Skeletal muscle cell (primary cell): ENCODE measurements at regions not wholly inside any gene's neighbourhood (a gene's known extent, or its start where the extent isn't known, plus 50 kb on each side); places are given as distances from the start of the nearest gene placed in this dataset.
A peak's percentile ranks its signal among the peaks of the same experiment; 100 is the strongest.
"Not testable (repeated sequence)": the region's sequence is repeated elsewhere in the genome, so short reads cannot be mapped to it uniquely, and the experiment has no call there.

Experiments
- DNase-seq: peaks from one replicate; pipeline ENCODE4 v3.0.0-alpha.2; 2010; ENCODE audit warnings: low read depth
- H3K4me3 ChIP-seq: 2 replicates; pipeline ENCODE4 v1.5.1; 2011; ENCODE audit warnings: low read depth, mild to moderate bottlenecking, control low read depth, low read length, moderate library complexity

DNA sequence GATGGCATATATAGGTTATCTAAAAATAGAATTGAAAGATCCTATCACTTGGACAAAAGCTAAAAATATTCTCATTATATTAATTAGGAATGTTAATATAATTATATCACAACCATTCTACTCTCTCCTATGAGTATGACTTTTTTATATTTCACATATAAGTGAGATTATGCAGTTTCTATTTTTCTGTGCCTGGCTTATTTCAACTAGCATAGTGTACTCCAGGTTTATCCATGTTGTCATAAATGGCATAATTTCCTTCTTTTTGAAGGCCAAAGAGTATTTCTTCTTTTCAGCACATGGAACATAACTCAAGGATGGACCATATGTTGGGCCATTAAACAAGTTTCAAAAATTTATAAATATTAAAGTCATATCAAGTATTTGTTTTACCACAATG lies 421.2 kb upstream of the CTSO start:
- H3K4me3 ChIP-seq = no peak overlapping the region
- DNase-seq = no peak

DNA sequence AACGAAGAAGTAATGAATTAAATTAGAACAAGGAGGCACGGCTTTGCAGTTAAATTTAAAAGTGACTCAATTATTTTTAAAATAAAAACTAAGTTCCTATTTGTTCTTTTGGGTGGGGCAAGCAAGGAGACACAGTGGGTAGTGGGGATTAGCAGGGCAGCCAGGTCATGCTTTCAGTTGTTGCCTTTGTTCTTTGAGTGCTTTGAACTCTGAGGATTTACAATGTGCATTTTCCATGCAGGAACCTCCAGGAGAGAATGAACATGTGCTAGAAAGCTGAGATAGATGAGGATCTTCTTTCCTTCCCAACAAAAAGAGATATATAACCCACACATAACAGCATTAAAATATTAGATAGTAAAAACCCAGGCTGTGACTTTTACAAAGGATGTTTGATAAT lies 420.4 kb upstream of the CTSO start:
- DNase-seq = no peak
- no peak overlapping the region for H3K4me3 ChIP-seq

DNA sequence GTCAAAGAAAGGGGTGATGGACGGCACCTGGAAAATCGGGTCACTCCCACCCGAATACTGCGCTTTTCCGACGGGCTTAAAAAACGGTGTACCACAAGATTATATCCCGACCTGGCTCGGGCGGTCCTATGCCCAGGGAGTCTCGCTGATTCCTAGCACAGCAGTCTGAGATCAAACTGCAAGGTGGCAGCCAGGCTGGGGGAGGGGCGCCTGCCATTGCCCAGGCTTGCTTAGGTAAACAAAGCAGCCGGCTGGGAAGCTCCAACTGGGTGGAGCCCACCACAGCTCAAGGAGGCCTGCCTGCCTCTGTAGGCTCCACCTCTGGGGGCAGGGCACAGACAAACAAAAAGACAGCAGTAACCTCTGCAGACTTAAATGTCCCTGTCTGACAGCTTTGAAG lies 413.8 kb upstream of the CTSO start:
- not testable (repeated sequence) for H3K4me3 ChIP-seq, DNase-seq

DNA sequence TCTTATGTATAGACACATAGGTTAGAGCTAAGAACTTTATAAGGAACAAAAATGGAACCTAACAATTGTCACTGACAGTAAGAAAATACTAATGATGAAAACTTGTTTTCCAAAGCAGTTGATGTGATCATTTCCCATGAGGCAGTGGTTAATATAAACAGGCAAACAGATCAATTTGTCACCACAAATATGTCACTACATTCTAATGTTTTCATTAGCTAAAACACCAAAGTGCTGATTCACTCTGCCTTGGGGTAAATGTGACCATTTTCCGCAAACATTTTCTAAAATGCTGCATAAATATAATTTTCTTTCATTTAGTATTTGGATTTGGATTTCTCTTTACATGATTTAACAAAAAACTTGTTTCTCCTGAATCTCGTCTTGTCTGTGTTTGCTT lies 408.9 kb upstream of the CTSO start:
- peak; percentile 22 for DNase-seq
- no peak overlapping the region for H3K4me3 ChIP-seq

DNA sequence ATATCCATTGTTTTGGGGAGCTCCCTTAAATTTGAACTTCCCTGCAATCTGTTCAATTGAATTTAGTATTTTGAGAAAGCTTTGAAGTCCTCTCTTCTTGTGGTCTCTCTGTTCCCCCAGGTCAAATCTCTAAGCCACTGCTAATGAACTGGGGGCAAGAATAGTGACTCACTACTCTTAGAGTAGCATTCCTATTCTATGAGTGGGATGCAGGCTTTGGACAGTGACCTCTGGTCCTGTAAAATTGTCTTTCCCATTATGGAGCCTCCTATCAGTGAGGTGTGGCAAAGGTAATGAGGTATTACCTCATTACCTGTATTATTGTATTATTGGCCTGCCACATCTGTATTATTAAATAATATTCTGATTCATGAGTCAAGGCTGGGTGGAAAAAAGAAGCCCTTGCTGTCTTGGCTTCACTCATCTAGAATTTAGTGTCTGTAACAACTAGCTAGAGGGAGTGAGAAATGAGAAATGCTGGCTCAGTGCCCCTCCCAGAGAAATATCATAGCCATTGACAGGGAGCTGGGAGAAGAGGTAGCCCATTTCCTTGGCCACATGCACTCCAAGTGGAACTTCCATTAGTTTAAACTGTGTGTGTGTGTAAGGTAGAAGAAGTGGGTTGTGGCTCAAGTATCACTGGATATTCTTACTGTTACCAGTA lies 393.9 kb upstream of the CTSO start:
- peak; percentile 31 for DNase-seq
- no peak overlapping the region for H3K4me3 ChIP-seq

DNA sequence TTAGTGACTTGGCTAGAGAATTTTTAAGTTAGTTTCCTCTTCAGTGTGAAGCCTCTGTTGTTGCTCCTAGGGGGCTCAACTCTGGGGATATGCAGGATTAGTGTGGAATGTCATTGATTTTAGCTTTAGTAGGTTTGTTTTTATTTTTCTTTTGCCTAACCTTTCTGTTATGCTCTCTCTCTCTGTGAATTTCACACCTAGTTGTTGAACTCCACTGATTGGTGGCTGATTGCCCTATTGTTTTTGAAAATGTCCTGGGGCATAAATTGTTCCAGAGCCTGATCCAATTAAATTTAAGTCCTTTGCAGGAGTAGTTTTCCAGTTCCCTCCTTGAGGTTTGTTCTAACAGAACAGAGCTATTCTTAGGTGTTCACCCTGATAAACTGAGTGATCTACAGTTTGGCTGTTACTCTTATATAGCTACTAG lies 393.3 kb upstream of the CTSO start:
- H3K4me3 ChIP-seq = no peak overlapping the region

DNA sequence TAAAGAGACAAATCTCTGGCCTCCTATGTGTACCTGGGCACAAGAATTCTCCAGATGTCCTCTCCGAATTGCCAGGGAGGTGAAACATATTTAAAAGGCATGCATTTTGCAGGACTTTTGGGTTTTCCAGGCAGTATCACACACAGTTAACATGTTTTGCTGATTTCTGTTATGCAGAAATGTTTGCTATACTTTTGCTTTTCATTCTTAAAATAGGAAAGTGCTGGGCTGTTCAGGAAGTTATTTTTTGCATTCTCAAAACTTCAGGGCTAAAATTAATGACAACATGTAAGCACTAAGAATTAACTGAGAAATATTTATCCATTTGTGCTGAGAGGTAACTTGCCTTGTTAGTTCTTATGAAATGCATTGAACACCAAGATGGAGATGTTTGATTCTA lies 390.7 kb upstream of the CTSO start:
- no peak for DNase-seq
- no peak overlapping the region for H3K4me3 ChIP-seq

More for the DNA sequence above, 393.3 kb upstream of the CTSO start:
- DNase-seq = no peak

DNA sequence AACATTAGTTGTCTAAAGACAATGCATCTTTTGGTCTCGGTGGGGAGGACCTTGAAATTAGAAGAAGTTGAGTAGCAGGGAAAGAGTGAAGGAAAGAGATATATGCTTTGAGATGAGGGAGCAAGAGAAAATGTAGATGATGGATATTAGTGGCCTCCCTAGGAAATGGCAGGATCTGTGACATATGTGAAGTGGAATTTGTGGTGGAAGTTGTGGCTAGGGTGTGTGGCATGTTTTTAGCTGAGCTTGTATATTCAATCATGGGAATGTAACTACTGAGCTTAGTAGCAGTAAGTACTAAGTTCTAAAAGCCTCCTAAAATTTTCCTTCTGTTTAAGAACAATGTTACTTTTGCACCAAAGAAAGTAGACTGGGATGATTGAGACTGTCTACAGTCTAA lies 382.8 kb upstream of the CTSO start:
- DNase-seq = no peak
- no peak overlapping the region for H3K4me3 ChIP-seq

DNA sequence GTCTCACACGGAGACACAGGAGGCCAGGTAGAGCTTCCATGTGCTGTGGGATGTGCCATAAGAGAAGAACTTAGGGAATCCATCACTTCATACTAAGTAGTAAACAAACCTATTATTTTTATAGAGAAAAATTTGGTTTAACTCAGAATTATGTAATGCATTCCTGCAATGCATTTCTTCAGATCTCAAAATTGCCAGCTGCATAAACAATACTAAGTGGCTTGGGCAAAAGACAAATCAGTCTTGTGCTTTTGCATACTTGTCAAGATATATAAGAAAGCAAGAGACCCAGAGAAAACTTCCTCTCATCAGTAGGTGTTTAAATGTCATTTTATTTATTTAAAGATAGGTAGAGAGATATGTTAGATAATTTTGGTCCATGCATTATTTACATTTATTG lies 382.1 kb upstream of the CTSO start:
- DNase-seq = no peak
- H3K4me3 ChIP-seq = no peak overlapping the region

DNA sequence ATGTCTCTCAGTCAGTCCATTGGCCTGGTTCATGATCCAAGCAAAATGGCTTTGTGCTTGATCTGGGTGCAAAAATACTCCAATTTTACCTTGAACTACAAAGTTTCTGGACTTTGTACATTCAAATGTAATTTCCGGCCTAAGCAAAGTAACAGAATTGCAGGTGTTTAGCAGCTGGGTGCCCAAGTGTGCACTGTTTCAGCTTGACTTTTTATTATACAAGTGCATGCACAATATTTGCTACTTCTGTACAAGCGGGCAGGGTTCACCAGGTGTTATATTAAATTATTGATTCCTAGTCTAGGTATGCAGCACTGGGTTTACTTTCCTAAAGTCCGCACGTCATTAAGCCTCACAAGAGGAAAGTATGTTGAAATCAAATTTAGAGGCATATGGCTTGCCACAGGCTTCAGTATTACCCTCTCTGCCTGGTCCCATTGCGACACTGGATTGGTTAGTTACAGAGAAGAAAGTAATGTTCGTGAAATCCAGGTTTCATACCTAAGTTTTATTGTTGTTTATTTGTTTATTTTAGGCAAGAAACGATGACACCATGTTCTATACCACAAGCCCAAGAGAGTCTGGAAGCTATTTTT lies 376.9 kb upstream of the CTSO start:
- DNase-seq = no peak
- no peak overlapping the region for H3K4me3 ChIP-seq

DNA sequence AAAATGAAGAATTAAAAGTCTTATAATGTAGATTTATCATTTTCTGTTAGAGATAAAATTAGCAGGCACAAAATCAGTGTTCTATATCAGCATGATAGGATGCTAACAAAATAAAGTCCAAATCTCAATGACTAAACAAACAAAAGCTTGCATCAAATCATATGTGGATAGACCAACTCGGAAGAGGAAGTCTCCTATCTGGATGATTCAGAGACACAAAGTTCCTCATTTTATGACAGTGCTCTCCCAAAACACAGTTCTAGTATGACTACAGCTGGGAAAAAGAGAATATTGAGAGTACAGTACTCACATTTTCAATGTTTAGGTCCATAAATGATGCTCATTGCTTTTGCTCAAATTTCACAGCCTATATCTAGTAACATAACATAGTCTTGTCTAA lies 376.1 kb upstream of the CTSO start:
- no peak overlapping the region for H3K4me3 ChIP-seq
- DNase-seq = no peak

DNA sequence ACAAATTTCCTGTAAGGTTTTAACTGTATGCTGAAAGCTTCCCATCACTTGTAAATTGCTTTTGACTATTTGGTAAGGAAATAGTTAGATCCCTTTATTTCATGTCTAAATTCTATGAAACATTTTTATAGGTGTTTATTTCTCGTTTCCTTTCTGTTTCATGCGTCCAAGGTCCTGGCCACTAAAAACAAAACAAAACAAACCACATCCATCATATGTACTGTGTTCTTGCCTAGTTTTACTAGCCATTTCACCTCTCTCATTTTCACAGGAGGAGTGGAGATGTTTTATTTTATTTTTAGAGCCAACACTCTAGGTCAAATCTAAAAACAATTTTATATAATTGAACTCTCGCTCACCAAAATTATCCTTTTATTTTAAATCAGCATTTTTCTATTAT lies 375.2 kb upstream of the CTSO start:
- H3K4me3 ChIP-seq = no peak overlapping the region

DNA sequence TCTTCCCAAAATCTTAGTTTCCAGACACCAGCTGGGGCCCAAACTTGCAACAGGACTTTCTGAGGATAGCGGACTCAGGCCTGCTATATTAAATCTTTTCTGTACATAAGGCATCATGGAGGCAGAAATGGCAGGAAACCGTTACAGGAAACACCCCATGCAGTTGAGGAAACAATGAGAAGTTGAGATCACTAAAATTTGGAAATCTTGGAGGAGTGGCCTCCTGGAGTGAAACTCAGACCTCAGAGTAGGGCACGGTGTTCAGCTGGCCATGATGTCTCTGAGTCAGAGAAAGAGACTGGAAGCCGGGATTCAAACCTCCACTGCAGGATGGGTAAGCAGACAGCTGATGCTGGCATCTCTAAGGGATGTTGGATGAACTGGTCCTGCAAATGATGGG lies 372.6 kb upstream of the CTSO start:
- DNase-seq = no peak

More for the DNA sequence above, 375.2 kb upstream of the CTSO start:
- DNase-seq = no peak

DNA sequence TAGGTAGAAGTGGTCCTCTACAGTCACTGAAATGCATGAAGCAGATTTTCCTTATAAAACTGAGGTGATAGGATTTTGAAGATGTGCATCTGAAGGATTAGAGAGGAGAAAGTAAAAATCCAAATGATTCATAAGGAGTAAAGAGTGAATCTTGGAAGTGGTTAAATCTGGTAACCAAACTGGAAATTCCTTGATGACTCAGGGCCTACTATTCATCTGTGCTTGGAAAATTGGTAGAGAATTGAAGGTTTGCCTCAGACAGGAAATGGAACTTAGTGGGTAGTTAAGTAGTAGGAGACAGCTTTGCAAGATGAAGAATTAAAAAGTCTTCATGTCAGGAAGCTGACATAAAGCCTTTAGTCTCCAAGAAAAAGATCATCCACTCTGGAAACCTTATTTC lies 368.9 kb upstream of the CTSO start:
- peak; percentile 72 for DNase-seq
- no peak overlapping the region for H3K4me3 ChIP-seq

More for the DNA sequence above, 372.6 kb upstream of the CTSO start:
- H3K4me3 ChIP-seq = no peak overlapping the region

DNA sequence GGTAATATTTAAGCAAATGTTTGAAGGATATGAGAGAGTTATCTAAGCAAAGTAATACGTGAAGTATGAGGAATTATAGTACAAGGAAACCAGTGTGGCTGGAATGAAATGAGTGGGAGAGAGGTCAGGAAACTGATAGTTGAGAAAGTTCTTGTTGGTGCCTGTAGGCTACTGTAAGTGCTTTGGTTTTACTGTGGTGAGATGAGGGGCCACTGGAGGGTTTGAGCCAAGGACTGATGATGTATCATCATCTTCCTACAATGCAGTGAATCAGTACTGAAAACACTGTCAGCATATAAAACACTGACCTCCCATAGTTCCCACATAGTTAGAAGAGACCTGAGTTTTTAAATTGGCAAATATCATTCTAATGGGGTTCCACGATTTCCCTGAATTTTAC lies 367.5 kb upstream of the CTSO start:
- no peak overlapping the region for H3K4me3 ChIP-seq
- DNase-seq = peak; percentile 95

DNA sequence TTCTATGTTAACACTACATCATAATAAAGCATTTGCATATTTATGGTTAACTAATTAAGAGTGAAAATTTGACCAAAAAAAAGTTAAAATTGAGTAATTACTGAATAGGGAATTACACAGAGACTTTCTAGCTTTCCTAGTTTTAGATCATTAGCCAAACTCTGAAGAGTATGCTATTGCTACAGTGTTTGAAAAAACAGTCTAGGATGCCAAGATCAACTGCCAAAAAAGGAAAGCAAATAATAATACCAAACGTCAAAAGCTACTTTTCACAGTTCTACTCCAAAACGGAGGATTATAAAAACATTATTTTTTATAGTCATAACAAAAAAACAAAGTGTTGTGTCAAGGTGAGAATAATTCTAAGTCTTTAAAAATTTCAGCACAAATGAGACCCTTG lies 359.8 kb upstream of the CTSO start:
- no peak overlapping the region for H3K4me3 ChIP-seq
- no peak for DNase-seq

DNA sequence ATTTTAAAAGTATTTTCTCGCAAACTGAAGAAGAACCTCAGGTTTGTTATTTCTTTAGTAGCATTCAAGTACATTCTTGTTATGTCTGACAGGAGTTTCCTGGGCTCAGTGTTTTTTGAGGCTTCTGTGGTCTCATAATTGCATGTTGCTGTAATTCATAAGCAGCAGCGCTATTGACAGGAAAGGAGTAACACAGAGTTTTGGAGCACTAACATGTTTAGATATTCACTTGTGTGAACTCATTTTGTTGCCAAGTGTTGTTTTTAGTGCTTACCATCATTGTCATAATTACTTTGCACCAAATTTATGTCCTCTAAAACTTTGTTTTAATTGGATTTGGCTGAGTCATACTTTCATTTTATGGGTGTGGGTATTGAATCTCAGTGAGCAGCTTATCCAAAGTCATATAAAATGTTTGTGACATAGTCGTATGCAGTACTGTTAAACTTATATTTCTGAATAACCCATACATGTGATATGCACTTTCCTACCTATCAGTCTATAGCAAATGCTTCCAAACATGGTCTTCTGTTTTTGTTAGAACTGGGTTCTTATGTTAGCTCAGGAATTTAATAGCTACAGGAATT lies 358.7 kb upstream of the CTSO start:
- DNase-seq = no peak
- no peak overlapping the region for H3K4me3 ChIP-seq

DNA sequence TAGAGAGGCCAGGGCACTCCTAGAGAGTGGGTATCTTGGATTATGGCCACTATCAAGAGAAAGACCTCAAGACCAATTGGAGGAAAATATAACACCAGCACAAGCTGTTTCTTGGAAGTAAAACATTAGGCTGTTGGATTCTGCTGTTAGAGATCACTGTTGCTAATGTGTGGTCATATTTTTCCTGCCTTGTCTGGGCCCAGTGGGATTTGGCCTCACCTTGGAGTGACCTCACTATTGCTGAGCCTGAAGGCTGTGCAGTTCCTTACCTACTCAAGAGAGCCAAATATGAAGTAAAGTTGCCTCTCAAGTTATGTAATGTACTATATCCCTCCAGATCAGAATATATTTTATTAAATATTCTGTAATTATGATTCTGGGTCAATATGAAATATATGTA lies 355.4 kb upstream of the CTSO start:
- no peak for DNase-seq
- H3K4me3 ChIP-seq = no peak overlapping the region

DNA sequence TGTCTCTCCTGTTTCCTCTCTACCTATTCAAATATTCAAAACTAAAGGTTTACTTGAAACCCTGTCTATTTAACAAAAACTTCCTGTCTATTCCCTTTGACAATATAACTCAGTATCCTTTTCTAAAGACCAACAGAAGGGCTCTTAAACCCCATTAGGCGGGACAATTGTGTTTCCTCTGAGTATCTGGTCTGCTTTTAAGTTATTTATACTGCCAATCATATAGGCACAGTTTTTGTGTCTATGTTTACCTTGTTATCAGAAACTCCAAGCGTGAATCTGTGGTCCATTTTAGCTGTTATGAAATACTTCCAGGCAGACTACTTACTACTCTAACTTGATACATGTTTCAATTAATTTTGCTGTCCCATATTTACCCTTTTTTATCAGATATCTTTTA lies 350.0 kb upstream of the CTSO start:
- no peak for DNase-seq
- no peak overlapping the region for H3K4me3 ChIP-seq

DNA sequence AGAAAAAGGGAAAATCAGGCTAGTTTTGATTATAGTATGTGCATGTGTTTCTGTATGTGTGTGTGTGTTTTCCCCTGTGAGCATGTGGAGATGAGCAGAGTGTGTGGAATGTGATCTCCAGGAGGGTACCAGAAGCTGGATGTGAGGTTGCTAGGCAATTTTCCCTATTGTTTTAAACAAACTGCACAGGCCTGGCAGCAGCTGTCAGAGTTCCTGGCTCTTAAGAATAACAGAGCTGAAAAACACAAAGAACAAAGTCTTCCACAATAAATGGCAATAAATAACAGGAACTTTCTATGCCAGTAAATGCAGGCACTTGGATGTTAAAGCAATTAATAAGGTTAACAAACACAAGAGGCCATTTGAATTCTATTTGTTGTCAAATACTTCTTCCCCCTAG lies 344.6 kb upstream of the CTSO start:
- peak; percentile 97 for DNase-seq

DNA sequence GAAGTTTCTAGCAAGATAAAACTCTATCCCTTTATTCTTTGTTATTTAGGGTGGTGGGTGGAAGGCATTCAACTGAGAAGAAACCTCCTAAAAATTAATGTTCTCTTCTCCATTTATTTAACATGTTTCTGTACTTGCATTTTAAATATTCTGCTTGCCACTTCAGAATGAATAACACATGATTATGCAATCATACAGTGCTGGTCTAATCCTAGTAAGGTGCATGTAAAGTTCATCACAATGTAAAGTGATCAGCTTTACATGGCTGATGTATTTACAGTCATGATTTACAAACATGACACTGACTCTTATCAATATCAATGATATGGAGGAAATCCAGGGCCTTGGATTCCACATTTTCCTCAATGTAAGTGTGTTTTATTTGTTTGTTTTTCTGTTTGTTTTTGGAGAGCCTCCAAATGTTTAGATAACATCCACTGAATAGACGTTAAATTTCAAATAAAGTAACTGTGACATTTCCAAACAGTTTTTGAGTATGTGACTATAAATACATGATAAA lies 342.1 kb upstream of the CTSO start:
- no peak overlapping the region for H3K4me3 ChIP-seq
- DNase-seq = no peak

More for the DNA sequence above, 344.6 kb upstream of the CTSO start:
- H3K4me3 ChIP-seq = no peak overlapping the region
